ENCODE measurements at regions not wholly inside any gene's neighbourhood (a gene's known extent, or its start where the extent isn't known, plus 50 kb on each side); places are given as distances from the start of the nearest gene placed in this dataset.

GRCh38 chr2:223669453-223670225 is 67.5 kb upstream of the SCG2 start:
- TF ChIP-seq CTCF (IDR thresholded peaks at IDR 0.05): no peak
- no peak overlapping the region for H3K4me3 ChIP-seq (ENCODE audit: low read depth, low read length)

GRCh38 chr2:223668302-223668998 is 66.3 kb upstream of the SCG2 start:
- Histone ChIP-seq H3K27me3 (ENCODE audit: control insufficient read depth, insufficient read depth, low read length) (no peaks in the 10 kb centered on the region), H3K79me2 (no peaks in the 10 kb centered on the region), H2AFZ (no peak overlapping the region), H3K9me3 (ENCODE audit: control insufficient read depth, low read length) (no peaks in the 10 kb centered on the region), H3K4me2 (ENCODE audit: low read length) (no peak overlapping the region), H3K27ac (no peak overlapping the region), H3K36me3 (ENCODE audit: control insufficient read depth, insufficient read depth, low read length) (no peaks in the 10 kb centered on the region), H3K4me1 (no peaks in the 10 kb centered on the region), H3K9ac (no peak overlapping the region), H3K4me3 (ENCODE audit: low read depth, low read length) (no peak overlapping the region)
- TF ChIP-seq CTCF (IDR thresholded peaks at IDR 0.05): no peak

More at GRCh38 chr2:223669453-223670225, 67.5 kb upstream of the SCG2 start:
- Histone ChIP-seq H3K9me3 (ENCODE audit: control insufficient read depth, low read length) (no peaks in the 10 kb centered on the region), H3K27ac (no peak overlapping the region), H2AFZ (no peak overlapping the region), H3K27me3 (ENCODE audit: control insufficient read depth, insufficient read depth, low read length) (no peaks in the 10 kb centered on the region), H3K36me3 (ENCODE audit: control insufficient read depth, insufficient read depth, low read length) (no peaks in the 10 kb centered on the region), H3K4me2 (ENCODE audit: low read length) (no peak overlapping the region), H3K9ac (no peak overlapping the region), H3K4me1 (no peaks in the 10 kb centered on the region), H3K79me2 (no peaks in the 10 kb centered on the region)

- Histone ChIP-seq H2AFZ (no peak overlapping the region), H3K36me3 (ENCODE audit: control insufficient read depth, insufficient read depth, low read length) (no peaks in the 10 kb centered on the region), H3K9ac (no peak overlapping the region), H3K4me1 (no peaks in the 10 kb centered on the region), H3K27me3 (ENCODE audit: control insufficient read depth, insufficient read depth, low read length) (no peaks in the 10 kb centered on the region), H3K79me2 (no peaks in the 10 kb centered on the region), H3K4me2 (ENCODE audit: low read length) (no peak overlapping the region), H3K27ac (no peak overlapping the region), H3K9me3 (ENCODE audit: control insufficient read depth, low read length) (no peaks in the 10 kb centered on the region), H3K4me3 (ENCODE audit: low read depth, low read length) (no peak overlapping the region)
- no peak for TF ChIP-seq CTCF (IDR thresholded peaks at IDR 0.05)
These were observed 52.3 kb upstream of the SCG2 start for GRCh38 chr2:223654384-223654915.

GRCh38 chr2:223652902-223653301 is 50.7 kb upstream of the SCG2 start:
- Histone ChIP-seq H2AFZ (no peak overlapping the region), H3K36me3 (ENCODE audit: control insufficient read depth, insufficient read depth, low read length) (no peaks in the 10 kb centered on the region), H3K27me3 (ENCODE audit: control insufficient read depth, insufficient read depth, low read length) (no peaks in the 10 kb centered on the region), H3K9me3 (ENCODE audit: control insufficient read depth, low read length) (no peaks in the 10 kb centered on the region), H3K4me2 (ENCODE audit: low read length) (no peak overlapping the region), H3K4me1 (no peaks in the 10 kb centered on the region), H3K4me3 (ENCODE audit: low read depth, low read length) (no peak overlapping the region), H3K27ac (no peak overlapping the region), H3K79me2 (no peaks in the 10 kb centered on the region), H3K9ac (no peak overlapping the region)
- TF ChIP-seq CTCF (IDR thresholded peaks at IDR 0.05): no peak

Data from parathyroid adenoma (tissue), 2 donors.